ENCODE measurements at regions not wholly inside any gene's neighbourhood (a gene's known extent, or its start where the extent isn't known, plus 50 kb on each side); places are given as distances from the start of the nearest gene placed in this dataset.

- ATAC-seq, result no peak
- TF ChIP-seq RARB (CRISPR knock-in tag; IDR thresholded peaks at IDR 0.05) (no peak), POU6F1 (CRISPR knock-in tag; IDR thresholded peaks at IDR 0.05; ENCODE audit: borderline replicate concordance, low read depth) (no peak)
These were observed 317.9 kb downstream of the ZSWIM6 start for GRCh38 chr5:61649971-61650370.

GRCh38 chr5:61650661-61651060 lies 318.6 kb downstream of the ZSWIM6 start:
- TF ChIP-seq PPARA (CRISPR knock-in tag; IDR thresholded peaks at IDR 0.05; ENCODE audit: borderline replicate concordance) (no peak), ZC3H10 (CRISPR knock-in tag; IDR thresholded peaks at IDR 0.05) (no peak), PATZ1 (CRISPR knock-in tag; IDR thresholded peaks at IDR 0.05; ENCODE audit: borderline replicate concordance) (no peak), ESRRG (CRISPR knock-in tag; IDR thresholded peaks at IDR 0.05) (no peak), ZFP3 (CRISPR knock-in tag; IDR thresholded peaks at IDR 0.05) (no peak), RARB (CRISPR knock-in tag; IDR thresholded peaks at IDR 0.05) (no peak), ARNTL (CRISPR knock-in tag; IDR thresholded peaks at IDR 0.05; ENCODE audit: borderline replicate concordance, low read depth) (no peak), CSRNP3 (CRISPR knock-in tag; IDR thresholded peaks at IDR 0.05) (no peak)
- ATAC-seq, result no peak

GRCh38 chr5:61651195-61651594 lies 319.1 kb downstream of the ZSWIM6 start:
- ATAC-seq, result no peak
- TF ChIP-seq OSR1 (CRISPR knock-in tag; IDR thresholded peaks at IDR 0.05) (no peak), PATZ1 (CRISPR knock-in tag; IDR thresholded peaks at IDR 0.05; ENCODE audit: borderline replicate concordance) (no peak), PPARA (CRISPR knock-in tag; IDR thresholded peaks at IDR 0.05; ENCODE audit: borderline replicate concordance) (no peak), CSRNP3 (CRISPR knock-in tag; IDR thresholded peaks at IDR 0.05) (no peak)

- no peak for ATAC-seq
- no peak for TF ChIP-seq TSHZ2 (CRISPR knock-in tag; IDR thresholded peaks at IDR 0.05)
- TF ChIP-seq SNAI2 (CRISPR knock-in tag; IDR thresholded peaks at IDR 0.05), result no peak
- TF ChIP-seq PPARA (CRISPR knock-in tag; IDR thresholded peaks at IDR 0.05; ENCODE audit: borderline replicate concordance), result no peak
- no peak for TF ChIP-seq RARB (CRISPR knock-in tag; IDR thresholded peaks at IDR 0.05)
- no peak for TF ChIP-seq GLIS3 (CRISPR knock-in tag; IDR thresholded peaks at IDR 0.05)
- TF ChIP-seq ISL1 (CRISPR knock-in tag; IDR thresholded peaks at IDR 0.05), result no peak
- no peak for TF ChIP-seq TOX (CRISPR knock-in tag; IDR thresholded peaks at IDR 0.05; ENCODE audit: borderline replicate concordance)
- no peak for TF ChIP-seq POU6F1 (CRISPR knock-in tag; IDR thresholded peaks at IDR 0.05; ENCODE audit: borderline replicate concordance, low read depth)
- no peak for TF ChIP-seq ZNF8 (CRISPR knock-in tag; IDR thresholded peaks at IDR 0.05)
- no peak for TF ChIP-seq CSRNP3 (CRISPR knock-in tag; IDR thresholded peaks at IDR 0.05)
- TF ChIP-seq CREB5 (CRISPR knock-in tag; IDR thresholded peaks at IDR 0.05; ENCODE audit: low read depth), result no peak
- no peak for TF ChIP-seq OSR1 (CRISPR knock-in tag; IDR thresholded peaks at IDR 0.05)
- TF ChIP-seq TCF4 (CRISPR knock-in tag; IDR thresholded peaks at IDR 0.05; ENCODE audit: borderline replicate concordance), result no peak
- TF ChIP-seq ZC3H10 (CRISPR knock-in tag; IDR thresholded peaks at IDR 0.05), result no peak
- no peak for TF ChIP-seq CSDC2 (CRISPR knock-in tag; IDR thresholded peaks at IDR 0.05)
- TF ChIP-seq ESRRG (CRISPR knock-in tag; IDR thresholded peaks at IDR 0.05), result no peak
These were observed 320.9 kb downstream of the ZSWIM6 start for GRCh38 chr5:61652916-61653315.
